K562 (cell line): ENCODE measurements at regions not wholly inside any gene's neighbourhood (a gene's known extent, or its start where the extent isn't known, plus 50 kb on each side); places are given as distances from the start of the nearest gene placed in this dataset.

ENCODE experiments used
- ADNP ChIP-seq: fragments of 200-800 bp; sonication (Bioruptor generic); IDR thresholded peaks from 2 replicates; pipeline ENCODE4 v1.6.1; 2016; ENCODE audit warnings: missing genetic modification characterization, missing compliant biosample characterization
- CBFA2T2 ChIP-seq: fragments of 450-650 bp; conservative IDR thresholded peaks from 2 replicates; pipeline ENCODE4 v1.6.1; 2017; ENCODE audit warnings: mild to moderate bottlenecking
- CCAR2 ChIP-seq: fragments of 200-400 bp; formaldehyde crosslinking; IDR thresholded peaks from 2 replicates; pipeline ENCODE4 v1.6.1; 2017; ENCODE audit warnings: mild to moderate bottlenecking, low read depth, low read length
- HDAC1 ChIP-seq, 2 experiments: fragments of 450-650 bp; IDR thresholded peaks; 2 replicates each; pipeline ENCODE4 v1.6.1; 2016 to 2017; ENCODE audit warnings: inconsistent platforms in 1 of 2, mild to moderate bottlenecking in 1 of 2, moderate library complexity in 1 of 2
- NR2C2 ChIP-seq, 2 experiments: fragments of 200-800 bp in 1 of 2; sonication (Bioruptor generic) in 1 of 2; sonication (generic) in 1 of 2; formaldehyde crosslinking in 1 of 2; IDR thresholded peaks; 2 replicates each; pipeline versions ENCODE4 v1.6.1 to v1.8.0; 2016 to 2022; ENCODE audit warnings: mild to moderate bottlenecking in 1 of 2, missing compliant biosample characterization in 1 of 2, missing genetic modification characterization in 1 of 2, missing genetic modification reagents in 1 of 2
- ZNF197 ChIP-seq: fragments of 200-800 bp; sonication (Bioruptor generic); IDR thresholded peaks from 2 replicates; pipeline ENCODE4 v1.6.1; 2016; ENCODE audit warnings: low read depth, missing genetic modification characterization, missing compliant biosample characterization
- ZNF408 ChIP-seq: fragments of 250-450 bp; sonication (Bioruptor Pico); IDR thresholded peaks from 2 replicates; pipeline ENCODE4 v1.4.0; 2020; ENCODE audit warnings: low read depth, mild to moderate bottlenecking, moderate library complexity
- TF ChIP-seq, protein P1 (sequence below), 2 experiments: fragments of 450-650 bp in 1 of 2; sonication (generic) in 1 of 2; formaldehyde crosslinking in 1 of 2; IDR thresholded peaks; 2 replicates each; pipeline versions ENCODE4 v1.7.1 to v1.9.0; 2016 to 2022; ENCODE audit warnings: inconsistent platforms in 1 of 2, mild to moderate bottlenecking in 1 of 2, missing genetic modification reagents in 1 of 2
- TF ChIP-seq, protein P2 (sequence below): fragments of 200-800 bp; sonication (Bioruptor generic); IDR thresholded peaks from 2 replicates; pipeline ENCODE4 v1.6.1; 2016; ENCODE audit warnings: missing genetic modification characterization, missing compliant biosample characterization
- TF ChIP-seq, protein P3 (sequence below): fragments of 250-450 bp; sonication (Bioruptor Pico); IDR thresholded peaks from 2 replicates; pipeline ENCODE4 v1.8.0; 2021; ENCODE audit warnings: mild to moderate bottlenecking, moderate library complexity

DNA sequence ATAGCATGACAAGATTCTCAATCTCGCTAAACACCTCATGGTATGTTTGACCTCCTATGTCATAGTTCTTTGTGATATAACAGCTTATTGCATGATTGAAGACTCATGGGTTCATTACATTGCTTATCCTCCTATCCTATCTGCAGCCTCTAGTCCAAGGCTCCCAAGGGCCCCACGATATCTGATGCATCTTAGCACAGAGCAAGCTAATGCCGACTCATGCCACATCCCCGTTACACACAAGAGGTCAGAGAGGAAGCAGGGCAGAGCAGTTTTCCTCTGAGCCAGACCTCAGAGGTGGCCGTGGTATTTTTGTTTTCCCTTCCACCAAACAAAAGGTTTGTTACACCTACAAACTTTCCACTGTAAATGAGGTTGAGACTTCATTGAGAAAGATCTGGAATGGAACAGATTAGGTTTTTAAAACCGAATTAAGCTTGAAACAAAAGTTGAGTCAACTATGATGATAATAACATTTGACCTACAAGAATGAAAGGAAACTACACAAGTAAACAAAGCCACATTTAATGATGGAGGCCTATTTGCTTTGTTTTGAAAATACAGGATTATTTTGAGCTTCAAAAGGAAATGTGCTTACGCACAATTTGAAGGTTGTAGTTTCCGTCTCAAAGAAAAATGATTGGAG is 133.9 kb upstream of the MYLIP start (continued):
- TF ChIP-seq, protein P1, sequence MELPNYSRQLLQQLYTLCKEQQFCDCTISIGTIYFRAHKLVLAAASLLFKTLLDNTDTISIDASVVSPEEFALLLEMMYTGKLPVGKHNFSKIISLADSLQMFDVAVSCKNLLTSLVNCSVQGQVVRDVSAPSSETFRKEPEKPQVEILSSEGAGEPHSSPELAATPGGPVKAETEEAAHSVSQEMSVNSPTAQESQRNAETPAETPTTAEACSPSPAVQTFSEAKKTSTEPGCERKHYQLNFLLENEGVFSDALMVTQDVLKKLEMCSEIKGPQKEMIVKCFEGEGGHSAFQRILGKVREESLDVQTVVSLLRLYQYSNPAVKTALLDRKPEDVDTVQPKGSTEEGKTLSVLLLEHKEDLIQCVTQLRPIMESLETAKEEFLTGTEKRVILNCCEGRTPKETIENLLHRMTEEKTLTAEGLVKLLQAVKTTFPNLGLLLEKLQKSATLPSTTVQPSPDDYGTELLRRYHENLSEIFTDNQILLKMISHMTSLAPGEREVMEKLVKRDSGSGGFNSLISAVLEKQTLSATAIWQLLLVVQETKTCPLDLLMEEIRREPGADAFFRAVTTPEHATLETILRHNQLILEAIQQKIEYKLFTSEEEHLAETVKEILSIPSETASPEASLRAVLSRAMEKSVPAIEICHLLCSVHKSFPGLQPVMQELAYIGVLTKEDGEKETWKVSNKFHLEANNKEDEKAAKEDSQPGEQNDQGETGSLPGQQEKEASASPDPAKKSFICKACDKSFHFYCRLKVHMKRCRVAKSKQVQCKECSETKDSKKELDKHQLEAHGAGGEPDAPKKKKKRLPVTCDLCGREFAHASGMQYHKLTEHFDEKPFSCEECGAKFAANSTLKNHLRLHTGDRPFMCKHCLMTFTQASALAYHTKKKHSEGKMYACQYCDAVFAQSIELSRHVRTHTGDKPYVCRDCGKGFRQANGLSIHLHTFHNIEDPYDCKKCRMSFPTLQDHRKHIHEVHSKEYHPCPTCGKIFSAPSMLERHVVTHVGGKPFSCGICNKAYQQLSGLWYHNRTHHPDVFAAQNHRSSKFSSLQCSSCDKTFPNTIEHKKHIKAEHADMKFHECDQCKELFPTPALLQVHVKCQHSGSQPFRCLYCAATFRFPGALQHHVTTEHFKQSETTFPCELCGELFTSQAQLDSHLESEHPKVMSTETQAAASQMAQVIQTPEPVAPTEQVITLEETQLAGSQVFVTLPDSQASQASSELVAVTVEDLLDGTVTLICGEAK (IDR thresholded peaks at IDR 0.05) = no peak
- TF ChIP-seq, protein P1 (CRISPR knock-in tag; IDR thresholded peaks at IDR 0.05) = no peak
- TF ChIP-seq ZNF408 (CRISPR knock-in tag) = no peak
- TF ChIP-seq HDAC1 (IDR thresholded peaks at IDR 0.05) = no peak; a peak in 1 of 4 replicates
- TF ChIP-seq, protein P2, sequence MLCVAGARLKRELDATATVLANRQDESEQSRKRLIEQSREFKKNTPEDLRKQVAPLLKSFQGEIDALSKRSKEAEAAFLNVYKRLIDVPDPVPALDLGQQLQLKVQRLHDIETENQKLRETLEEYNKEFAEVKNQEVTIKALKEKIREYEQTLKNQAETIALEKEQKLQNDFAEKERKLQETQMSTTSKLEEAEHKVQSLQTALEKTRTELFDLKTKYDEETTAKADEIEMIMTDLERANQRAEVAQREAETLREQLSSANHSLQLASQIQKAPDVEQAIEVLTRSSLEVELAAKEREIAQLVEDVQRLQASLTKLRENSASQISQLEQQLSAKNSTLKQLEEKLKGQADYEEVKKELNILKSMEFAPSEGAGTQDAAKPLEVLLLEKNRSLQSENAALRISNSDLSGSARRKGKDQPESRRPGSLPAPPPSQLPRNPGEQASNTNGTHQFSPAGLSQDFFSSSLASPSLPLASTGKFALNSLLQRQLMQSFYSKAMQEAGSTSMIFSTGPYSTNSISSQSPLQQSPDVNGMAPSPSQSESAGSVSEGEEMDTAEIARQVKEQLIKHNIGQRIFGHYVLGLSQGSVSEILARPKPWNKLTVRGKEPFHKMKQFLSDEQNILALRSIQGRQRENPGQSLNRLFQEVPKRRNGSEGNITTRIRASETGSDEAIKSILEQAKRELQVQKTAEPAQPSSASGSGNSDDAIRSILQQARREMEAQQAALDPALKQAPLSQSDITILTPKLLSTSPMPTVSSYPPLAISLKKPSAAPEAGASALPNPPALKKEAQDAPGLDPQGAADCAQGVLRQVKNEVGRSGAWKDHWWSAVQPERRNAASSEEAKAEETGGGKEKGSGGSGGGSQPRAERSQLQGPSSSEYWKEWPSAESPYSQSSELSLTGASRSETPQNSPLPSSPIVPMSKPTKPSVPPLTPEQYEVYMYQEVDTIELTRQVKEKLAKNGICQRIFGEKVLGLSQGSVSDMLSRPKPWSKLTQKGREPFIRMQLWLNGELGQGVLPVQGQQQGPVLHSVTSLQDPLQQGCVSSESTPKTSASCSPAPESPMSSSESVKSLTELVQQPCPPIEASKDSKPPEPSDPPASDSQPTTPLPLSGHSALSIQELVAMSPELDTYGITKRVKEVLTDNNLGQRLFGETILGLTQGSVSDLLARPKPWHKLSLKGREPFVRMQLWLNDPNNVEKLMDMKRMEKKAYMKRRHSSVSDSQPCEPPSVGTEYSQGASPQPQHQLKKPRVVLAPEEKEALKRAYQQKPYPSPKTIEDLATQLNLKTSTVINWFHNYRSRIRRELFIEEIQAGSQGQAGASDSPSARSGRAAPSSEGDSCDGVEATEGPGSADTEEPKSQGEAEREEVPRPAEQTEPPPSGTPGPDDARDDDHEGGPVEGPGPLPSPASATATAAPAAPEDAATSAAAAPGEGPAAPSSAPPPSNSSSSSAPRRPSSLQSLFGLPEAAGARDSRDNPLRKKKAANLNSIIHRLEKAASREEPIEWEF (CRISPR knock-in tag) = 0 out of 2 replicates have a peak, but pooled peaks have one; percentile 7
- TF ChIP-seq CBFA2T2 = peak; percentile 20; the same call in 1 of the 2 replicates
- peak; percentile 73; the same call in 1 of the 2 replicates for TF ChIP-seq ZNF197 (CRISPR knock-in tag)
- TF ChIP-seq, protein P3, sequence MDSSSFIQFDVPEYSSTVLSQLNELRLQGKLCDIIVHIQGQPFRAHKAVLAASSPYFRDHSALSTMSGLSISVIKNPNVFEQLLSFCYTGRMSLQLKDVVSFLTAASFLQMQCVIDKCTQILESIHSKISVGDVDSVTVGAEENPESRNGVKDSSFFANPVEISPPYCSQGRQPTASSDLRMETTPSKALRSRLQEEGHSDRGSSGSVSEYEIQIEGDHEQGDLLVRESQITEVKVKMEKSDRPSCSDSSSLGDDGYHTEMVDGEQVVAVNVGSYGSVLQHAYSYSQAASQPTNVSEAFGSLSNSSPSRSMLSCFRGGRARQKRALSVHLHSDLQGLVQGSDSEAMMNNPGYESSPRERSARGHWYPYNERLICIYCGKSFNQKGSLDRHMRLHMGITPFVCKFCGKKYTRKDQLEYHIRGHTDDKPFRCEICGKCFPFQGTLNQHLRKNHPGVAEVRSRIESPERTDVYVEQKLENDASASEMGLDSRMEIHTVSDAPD (CRISPR knock-in tag) = no peak
- TF ChIP-seq NR2C2 (CRISPR knock-in tag; IDR thresholded peaks at IDR 0.05) = no peak
- TF ChIP-seq NR2C2 (tag; IDR thresholded peaks at IDR 0.05) = peak; percentile 96
- TF ChIP-seq CCAR2 = no peak
- 0 out of 2 replicates have a peak, but pooled peaks have one; percentile 12 for TF ChIP-seq ADNP (tag)
